ENCODE measurements at regions not wholly inside any gene's neighbourhood (a gene's known extent, or its start where the extent isn't known, plus 50 kb on each side); places are given as distances from the start of the nearest gene placed in this dataset.

DNA sequence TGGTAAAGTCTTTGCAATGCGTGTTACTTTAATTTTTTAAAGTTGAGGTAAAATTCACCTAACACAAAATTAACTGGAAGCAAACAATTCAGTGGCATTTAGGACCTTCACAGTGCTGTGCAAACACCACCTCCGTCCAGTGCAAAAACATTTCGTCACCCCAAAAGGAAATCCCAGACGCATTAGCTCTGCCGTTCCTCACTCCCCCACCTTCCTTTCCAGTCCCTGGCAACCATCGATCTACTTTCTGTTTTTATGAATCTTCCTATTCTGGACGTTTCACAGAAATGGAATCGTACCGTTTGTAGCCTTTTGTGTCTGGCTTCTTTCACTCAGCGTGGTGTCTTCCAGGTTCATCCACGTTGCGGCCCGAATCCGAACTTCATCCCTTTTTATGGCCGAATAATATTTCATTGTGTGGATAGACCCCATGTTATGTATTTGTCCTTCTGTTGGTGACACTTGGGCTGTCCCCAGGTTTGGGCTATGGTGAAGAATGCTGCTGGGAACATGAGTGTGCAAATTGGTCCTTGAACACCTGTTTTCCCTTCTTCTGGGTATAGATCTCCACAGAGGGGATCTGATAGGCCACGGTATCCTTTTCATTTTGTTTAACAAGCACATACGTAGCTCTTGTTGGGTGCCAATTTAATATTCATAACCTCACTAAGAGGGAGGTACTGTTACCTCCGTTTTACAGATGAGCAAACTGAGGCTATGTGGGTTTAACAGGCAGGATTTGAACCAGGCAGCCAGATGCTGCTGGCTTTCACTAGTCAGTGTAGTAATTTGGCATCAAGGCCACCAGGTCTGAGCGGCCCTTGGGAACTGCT, 232.0 kb upstream of the GSE1 start:
- H3K4me1 ChIP-seq (ENCODE audit: insufficient read depth, low read length), result no peaks in the 10 kb centered on the region; the same call in 1 of the 2 replicates
- no peak overlapping the region for H3K4me3 Mint-ChIP-seq
- DNase-seq, result no peak
- H3K79me1 ChIP-seq (ENCODE audit: insufficient read depth, low read depth, low read length, poor library complexity, severe bottlenecking), result no peaks in the 10 kb centered on the region
- no peak overlapping the region for H3K18ac ChIP-seq (ENCODE audit: insufficient read length, low read depth, low read length)
- H2BK20ac ChIP-seq (ENCODE audit: low read depth, low read length, poor library complexity, severe bottlenecking), result no peak overlapping the region
- no peak overlapping the region for H3K4me2 ChIP-seq (ENCODE audit: insufficient read depth, insufficient read length, low read length)
- no peak overlapping the region for H2BK15ac ChIP-seq (ENCODE audit: low read depth, low read length)
- H2BK5ac ChIP-seq (ENCODE audit: insufficient read length, low read length), result no peak overlapping the region
- no peak overlapping the region for H3K27ac ChIP-seq (ENCODE audit: insufficient read length, low read depth, low read length)
- H3T11ph ChIP-seq (ENCODE audit: low read length), result no peak overlapping the region
- H4K5ac ChIP-seq (ENCODE audit: insufficient read length, low read depth, low read length), result no peak overlapping the region
- H3K36me3 Mint-ChIP-seq (ENCODE audit: insufficient read depth in 1 of 3, low read depth in 3 of 3), result no peaks in the 10 kb centered on the region
- no peak overlapping the region for H3K14ac ChIP-seq (ENCODE audit: insufficient read depth, low read length)
- H3K27ac Mint-ChIP-seq, result no peak overlapping the region
- no peak overlapping the region for H3K4ac ChIP-seq (ENCODE audit: low read depth, low read length)
- H3K27me3 Mint-ChIP-seq (ENCODE audit: low read depth), result peaks cover 1% of the 10 kb centered on the region; the same call in 1 of the 2 replicates
- no CpG with 5 or more reads among the region's 19 CpGs for WGBS (ENCODE audit: extremely low coverage, insufficient read length, low lambda C conversion rate)
- no peaks in the 10 kb centered on the region for H3K79me2 ChIP-seq (ENCODE audit: insufficient read depth, low read length)
- H3K9me3 Mint-ChIP-seq, result peaks cover 0 to 2% of the 10 kb centered on the region in 2 experiments; a peak in 1 of 5 replicates
- H2BK120ac ChIP-seq (ENCODE audit: low read depth, low read length, poor library complexity, severe bottlenecking), result no peak overlapping the region
- H3K23me2 ChIP-seq (ENCODE audit: insufficient read length, low read depth, low read length, poor library complexity, severe bottlenecking), result no peaks in the 10 kb centered on the region
- H3K9ac ChIP-seq (ENCODE audit: extremely low read depth, insufficient read length, low read length), result no peak overlapping the region
- no peak overlapping the region for H3K23ac ChIP-seq (ENCODE audit: insufficient read length, low read depth, low read length)
- H3K56ac ChIP-seq (ENCODE audit: insufficient read length, low read depth, low read length), result no peak overlapping the region
- H4K8ac ChIP-seq (replicated peaks; ENCODE audit: insufficient read length, low read depth, low read length), result no peak overlapping the region
- H4K20me1 ChIP-seq (ENCODE audit: control insufficient read depth, insufficient read depth, insufficient read length), result peaks cover 3% of the 10 kb centered on the region
- H3K4me1 Mint-ChIP-seq, result peaks cover 6 to 23% of the 10 kb centered on the region in 2 experiments
- TF ChIP-seq, protein P1, sequence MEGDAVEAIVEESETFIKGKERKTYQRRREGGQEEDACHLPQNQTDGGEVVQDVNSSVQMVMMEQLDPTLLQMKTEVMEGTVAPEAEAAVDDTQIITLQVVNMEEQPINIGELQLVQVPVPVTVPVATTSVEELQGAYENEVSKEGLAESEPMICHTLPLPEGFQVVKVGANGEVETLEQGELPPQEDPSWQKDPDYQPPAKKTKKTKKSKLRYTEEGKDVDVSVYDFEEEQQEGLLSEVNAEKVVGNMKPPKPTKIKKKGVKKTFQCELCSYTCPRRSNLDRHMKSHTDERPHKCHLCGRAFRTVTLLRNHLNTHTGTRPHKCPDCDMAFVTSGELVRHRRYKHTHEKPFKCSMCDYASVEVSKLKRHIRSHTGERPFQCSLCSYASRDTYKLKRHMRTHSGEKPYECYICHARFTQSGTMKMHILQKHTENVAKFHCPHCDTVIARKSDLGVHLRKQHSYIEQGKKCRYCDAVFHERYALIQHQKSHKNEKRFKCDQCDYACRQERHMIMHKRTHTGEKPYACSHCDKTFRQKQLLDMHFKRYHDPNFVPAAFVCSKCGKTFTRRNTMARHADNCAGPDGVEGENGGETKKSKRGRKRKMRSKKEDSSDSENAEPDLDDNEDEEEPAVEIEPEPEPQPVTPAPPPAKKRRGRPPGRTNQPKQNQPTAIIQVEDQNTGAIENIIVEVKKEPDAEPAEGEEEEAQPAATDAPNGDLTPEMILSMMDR (conservative IDR thresholded peaks at IDR 0.05), result no peak
- no peak overlapping the region for H2AFZ ChIP-seq (ENCODE audit: low read length)
- H2AK5ac ChIP-seq (ENCODE audit: insufficient read length, low read length), result no peak overlapping the region
- no peaks in the 10 kb centered on the region for H3K9me3 ChIP-seq (ENCODE audit: control insufficient read depth, low read depth, low read length)
- no peaks in the 10 kb centered on the region for H3K27me3 ChIP-seq (ENCODE audit: insufficient read depth, low read length)
- H2BK12ac ChIP-seq (ENCODE audit: insufficient read length, low read depth, low read length), result no peak overlapping the region
- H4K91ac ChIP-seq (ENCODE audit: insufficient read length, low read depth, low read length), result no peak overlapping the region

All from H9 (cell line).